IPS-NIHi11 (cell line): ENCODE measurements at regions not wholly inside any gene's neighbourhood (a gene's known extent, or its start where the extent isn't known, plus 50 kb on each side); places are given as distances from the start of the nearest gene placed in this dataset.
"Not testable (repeated sequence)": the region's sequence is repeated elsewhere in the genome, so short reads cannot be mapped to it uniquely, and the experiment has no call there.

Source experiments
- DNase-seq: peaks from one replicate; pipeline ENCODE4 v3.0.0; 2012; ENCODE audit warnings: mixed read lengths, low spot score

DNA sequence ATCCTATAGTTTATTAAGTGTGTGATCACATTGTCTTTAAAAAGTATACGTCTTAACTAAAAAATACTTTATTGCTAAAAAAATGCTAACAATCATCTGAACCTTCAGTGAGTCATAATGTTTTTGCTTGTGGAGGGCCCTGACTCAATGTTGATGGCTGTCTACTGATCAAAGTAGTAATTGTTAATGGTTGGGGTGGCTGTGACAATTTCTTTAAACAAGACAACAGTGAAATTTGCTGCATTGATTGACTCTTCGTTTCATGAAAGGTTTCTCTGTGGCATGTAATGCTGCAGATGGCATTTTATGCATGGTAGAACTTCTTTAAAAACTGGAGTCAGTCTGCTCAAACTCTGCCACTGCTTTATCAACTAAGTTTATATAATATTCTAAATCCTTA is 101.4 kb upstream of the IL15 start:
- DNase-seq = no peak

DNA sequence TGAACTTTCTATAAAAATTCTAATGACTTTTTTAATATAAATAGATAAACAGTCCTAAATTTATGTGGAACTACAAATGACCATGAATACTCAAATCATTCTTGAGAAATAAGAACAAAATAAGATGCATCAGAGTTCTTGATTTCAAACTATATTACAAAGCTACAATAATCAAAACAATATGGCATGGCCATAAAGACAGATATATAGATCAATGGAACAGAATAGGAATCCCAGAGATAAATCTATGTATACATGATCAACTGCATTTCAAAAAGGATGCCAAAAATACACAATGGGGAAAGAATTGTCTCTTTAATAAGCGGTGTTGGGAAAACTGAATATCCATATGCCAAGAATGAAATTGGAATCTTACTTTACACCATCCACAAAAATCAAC is 98.4 kb upstream of the IL15 start:
- no peak for DNase-seq

DNA sequence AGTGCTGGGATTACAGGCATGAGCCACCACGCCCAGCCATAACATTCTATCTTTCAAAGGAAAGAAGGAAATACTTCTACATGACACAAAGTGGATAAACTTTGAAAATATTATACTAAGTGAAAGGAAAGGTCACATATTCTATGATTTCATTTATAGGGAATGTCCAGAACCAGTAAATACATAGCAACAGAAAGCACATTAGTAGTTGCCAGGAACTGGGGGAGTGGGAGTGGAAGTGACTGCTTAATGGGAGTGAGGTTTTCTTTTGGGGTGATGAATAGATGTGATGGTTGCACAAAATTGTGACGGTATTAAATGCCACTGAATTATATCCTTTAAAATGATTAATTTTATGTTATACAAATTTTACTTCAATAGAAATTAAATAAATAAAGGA is 95.7 kb upstream of the IL15 start:
- no peak for DNase-seq

DNA sequence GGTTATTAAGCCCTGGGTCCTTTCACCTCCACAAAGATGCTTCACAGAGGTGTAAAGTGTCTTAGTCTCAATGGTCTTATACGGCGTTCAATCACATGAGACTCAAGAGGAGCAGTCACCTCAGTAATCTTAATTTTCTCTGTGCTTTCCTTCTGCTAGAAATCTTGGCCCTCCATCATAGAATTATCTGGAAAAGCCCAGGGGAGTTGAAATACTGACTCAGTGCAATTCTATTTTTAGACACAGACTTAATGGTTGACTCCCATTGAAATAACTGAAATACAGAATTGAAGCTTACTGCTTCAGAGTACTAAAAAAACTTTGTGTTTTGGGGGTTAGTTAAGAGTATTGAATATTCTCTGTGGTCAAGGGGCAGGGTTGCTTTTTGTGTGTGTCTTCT is 94.5 kb upstream of the IL15 start:
- no peak for DNase-seq

DNA sequence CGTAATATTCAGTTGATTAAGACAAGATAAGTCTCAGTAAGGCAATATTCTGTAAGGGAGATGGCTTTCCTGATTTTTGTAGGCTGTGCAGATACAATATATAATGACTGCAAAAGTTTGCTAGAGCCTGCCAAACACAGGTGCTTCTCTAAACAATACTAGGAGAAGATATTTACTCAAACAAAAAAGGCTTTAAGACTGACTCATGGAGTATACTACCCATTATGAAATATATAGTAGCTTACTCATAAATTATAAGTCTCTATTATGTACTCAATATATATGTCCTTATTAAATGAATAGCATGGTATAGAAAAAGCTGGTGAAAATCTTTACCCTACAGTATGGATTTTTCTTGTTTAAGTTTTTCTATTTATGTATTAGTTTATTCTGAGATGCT is 93.2 kb upstream of the IL15 start:
- DNase-seq = no peak

DNA sequence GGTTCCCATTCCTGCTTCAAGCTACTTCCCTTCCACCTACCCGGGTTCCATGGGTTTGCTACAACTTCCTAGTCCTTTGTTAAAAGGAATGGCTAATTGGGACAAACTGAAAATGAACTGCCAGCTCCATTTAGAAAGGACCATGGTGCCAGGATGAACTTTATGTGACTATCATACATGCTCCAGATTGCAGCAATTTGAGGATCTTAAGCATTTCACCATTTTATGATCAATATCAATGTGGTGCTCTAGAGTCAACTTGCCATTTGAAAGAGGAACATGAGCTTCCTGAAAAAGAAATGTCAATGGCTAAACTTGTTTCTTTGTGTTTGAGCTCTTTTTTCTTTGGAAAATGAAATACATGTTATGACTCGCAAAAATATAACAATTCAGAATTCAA is 92.7 kb upstream of the IL15 start:
- no peak for DNase-seq

DNA sequence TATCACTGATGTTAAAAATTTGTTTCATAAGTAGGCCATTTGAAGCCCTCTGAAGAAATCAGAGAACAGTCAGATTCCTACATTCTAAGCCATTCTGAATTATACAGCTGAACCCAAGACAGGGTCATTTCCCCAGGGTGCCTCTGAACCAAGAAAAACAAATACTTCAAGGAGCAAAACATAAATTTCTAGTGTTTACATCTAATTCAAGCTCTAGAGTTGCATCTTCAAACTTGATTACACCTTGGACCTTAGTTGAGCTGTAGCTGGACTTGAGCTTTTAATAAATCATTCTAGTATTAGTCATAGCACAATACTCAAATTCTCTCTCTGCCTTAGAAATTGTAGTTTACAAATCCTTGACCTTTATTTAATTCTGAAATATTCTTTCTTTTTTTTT is 87.6 kb upstream of the IL15 start:
- no peak for DNase-seq

DNA sequence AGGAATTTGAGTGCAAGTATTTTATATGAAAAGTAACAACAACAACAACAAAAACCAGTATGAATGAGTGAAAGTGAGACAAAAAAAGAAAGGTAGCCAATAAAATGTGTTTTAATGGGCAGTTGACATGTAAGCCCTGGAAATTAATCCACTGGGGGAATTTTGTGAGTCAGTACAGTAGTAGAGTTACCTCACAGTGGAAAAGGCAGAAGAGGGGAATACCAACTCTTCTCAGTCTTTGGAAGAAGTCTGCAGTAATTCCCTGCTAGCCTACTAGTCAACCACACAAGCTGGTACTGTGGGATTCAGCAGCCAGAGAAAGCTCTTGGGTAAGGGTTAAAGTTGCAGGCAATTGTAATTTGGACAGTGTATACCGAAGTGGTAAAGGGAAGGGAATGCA is 76.3 kb upstream of the IL15 start:
- no peak for DNase-seq

DNA sequence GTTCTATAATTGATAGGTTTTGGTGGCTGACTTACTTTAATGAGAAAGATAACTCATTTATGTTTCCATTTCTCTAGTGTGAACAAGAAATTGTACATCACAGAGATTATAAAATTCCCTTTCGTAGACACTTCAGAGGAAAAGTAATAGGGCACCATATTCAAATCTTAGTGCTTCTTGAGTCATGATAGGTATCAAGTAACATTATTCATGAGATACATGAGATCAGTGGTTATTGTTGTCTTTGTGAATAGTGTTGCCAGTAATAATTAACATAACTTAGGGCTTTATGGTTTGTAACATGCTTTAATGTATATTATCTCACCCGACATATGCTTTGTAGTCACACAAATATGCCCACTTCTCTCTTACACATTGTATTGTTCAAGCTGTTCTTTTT is 73.7 kb upstream of the IL15 start:
- no peak for DNase-seq

DNA sequence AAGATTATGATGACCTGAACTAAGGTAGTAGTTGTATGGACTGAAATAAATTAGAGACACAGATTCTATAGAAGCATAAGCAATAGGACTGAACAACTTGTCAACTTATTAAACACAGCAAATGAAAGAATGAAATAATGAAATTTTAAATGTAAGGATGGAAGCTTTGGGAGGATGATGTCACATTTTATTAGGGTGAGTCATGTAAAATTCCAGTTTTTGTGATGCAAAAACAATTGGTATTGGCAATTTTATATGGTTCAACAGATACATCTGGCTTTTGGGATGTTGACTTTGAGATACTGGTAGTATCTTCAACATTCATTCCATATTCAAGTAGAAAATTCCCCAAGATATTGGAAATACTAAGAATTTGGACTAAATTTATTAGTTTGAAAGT is 72.7 kb upstream of the IL15 start:
- DNase-seq = no peak

DNA sequence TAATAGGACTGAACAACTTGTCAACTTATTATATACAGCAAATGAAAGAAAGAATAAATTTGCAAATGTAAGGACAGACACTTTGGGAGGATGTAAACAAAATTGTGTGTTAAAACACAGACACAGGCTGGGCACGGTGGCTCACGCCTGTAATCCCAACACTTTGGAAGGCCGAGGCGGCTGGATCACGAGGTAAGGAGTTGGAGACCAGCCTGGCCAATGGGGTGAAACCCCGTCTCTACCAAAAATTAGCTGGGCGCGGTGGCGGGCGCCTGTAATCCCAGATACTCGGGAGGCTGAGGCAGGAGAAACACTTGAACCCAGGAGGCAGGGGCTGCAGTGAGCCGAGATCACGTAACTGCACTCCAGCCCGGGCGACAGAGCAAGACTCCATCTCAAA is 71.4 kb upstream of the IL15 start:
- not testable (repeated sequence) for DNase-seq

DNA sequence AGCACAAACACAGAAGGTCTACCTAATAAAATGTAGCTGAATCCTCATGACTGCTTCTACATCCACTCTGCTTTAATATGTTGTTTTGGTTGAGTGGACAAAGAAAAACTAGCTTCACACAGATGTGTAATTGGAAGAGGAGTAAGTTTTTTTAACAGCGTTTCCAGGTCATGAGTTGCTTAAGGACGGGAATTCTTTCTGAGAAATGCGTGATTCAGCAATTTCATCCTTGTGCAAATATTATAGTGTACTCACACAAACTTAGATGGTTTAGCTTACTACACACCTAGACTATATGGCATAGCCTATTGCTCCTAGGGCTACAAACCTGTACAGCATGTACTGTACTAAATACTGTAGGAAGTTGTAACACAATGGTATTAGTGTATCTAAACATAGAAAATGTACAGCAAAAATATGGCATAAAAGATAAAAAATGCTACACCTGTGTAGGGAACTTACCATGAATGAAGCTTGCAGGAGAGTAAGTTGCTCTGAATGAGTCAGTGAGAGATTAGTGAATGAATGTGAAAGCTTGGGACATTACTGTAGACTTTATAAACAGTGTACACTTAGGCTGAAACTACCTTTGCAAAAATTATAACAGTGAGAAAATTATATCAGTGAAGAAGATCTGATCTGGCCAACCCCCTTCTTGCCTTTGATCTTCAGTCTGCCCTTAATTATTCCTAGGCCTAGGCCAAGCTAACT is 70.8 kb upstream of the IL15 start:
- DNase-seq = no peak

DNA sequence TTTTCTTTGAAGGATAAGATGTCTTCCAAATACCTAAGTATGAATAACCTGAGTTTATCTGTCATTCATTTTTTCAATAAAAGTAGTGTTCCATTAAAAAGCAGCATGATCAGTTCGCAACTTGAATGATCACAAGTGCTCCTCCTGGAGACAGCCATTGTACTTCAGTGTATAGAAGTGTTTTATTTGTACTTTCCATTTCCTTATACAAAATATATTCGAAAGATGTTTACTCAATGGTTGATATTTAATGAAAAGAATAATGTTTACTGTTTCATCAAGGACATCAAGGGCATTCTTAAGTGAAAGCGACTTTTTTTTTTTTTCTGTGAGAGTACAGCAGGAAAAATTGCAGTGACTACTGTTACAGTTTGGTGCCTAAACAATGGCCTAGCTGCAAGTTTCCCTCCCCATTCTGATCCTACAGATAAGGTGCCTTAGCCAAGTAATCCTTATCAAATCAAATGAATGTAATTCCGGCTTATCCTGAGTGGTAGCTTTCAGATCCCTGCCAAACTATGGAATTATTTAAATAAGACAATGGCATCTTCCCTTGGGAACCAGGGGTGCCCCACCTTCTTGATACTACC is 69.0 kb upstream of the IL15 start:
- no peak for DNase-seq

DNA sequence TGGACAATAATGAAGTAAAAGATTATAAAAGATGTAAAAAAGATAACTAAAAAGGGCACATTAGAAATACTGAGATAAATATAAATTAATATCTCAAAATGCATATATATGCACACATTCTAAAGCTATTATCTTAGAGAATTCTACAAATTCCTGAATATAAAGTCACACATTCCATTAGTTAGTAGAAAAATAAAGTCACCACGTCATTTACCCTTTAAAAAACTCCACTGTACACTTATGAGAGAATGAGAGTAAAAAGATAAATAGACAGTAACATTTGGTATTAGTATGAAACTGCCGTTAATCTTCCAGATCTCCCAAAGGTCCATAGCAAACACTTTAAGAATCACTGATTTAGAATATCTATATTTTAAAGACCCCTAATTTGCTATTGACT is 67.2 kb upstream of the IL15 start:
- no peak for DNase-seq

DNA sequence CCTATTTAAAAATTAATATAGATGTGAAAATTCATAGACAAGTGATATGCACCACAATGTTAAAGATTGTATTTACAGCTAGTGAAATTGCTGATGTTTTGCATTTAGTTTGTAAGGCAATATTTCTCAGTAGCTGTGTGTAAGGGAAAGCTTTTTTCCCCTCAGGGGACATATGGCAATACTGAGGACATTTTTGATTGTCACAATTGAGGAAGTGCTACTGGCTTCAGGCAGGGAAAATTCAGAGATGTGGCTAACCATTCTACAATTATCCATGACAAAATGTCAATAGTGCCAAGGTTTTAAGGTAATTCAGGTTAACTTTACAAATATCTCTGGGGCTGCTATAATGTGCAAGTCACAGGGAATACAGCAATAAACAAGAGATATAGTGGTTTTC is 66.1 kb upstream of the IL15 start:
- DNase-seq = no peak

DNA sequence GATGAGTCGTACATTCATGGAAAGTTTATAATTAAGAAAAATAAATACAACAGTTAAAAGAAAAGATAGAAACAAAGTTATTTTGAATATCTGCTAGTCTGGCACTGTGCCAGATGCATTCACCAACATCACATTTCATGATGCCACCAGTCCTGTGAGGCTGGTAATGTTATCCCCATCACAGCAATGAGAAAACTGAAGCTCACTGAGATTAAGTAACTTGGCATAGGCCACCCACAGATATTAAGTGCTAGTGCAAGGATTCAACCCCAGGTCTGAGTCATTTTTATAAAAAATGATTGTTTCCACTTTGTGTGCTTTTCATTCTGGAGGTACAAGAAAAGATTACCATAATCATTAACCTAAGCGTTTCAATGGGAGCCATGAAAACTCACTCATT is 65.0 kb upstream of the IL15 start:
- DNase-seq = no peak

DNA sequence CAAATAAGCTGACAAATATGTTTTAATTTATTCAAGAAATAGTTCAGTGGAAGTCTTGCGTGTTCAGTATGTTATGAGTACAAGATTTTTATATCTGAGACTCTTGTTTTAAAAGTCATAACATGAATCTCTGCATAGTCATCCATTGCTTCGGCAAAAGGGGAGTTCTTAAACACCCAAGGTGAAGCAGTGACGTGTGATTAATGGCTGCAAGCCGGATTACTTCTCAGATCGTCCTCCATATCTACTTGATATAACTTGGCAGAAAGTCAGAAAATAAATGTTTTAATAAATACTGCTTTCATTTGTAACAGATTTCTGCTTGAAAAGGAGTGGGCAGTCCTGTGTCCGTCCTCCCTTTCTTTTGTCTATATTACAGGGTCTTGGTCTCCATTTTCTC is 64.6 kb upstream of the IL15 start:
- no peak for DNase-seq

DNA sequence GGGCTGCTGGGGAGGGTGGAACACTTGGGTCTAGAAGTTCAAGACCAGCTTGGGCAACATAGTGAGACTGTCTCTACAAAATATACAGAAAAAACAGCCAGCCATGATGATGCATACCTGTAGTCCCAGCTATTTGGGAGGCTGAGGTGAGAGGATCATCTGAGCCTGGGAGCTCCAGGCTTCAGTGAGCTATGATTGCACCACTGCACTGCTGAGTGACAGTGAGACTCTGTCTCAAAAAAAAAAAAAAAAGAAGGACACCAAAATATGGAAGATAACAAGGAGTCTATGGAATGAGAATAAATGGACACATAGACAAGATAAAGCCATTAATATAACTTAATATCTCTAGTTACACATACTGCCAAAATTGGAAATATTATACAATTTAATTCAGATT is 62.7 kb upstream of the IL15 start:
- no peak for DNase-seq

DNA sequence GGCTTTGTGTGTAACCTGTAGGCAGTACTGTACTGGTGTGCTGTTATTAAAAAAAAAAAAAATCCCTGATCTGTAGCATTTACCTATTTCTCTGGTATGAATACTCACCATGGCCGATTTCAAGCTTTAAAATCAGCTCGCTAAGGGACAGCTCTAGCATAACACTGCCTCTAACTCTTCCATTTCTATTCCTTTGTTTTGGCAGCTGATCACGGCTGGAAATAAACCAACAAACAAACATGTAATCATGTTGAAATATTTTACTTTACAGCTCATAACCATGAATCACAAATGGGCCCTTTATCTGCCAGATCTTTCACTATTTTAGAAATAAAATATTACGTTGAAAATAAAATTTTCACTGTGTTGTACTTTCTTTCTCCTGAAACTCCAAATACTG is 60.5 kb upstream of the IL15 start:
- no peak for DNase-seq

DNA sequence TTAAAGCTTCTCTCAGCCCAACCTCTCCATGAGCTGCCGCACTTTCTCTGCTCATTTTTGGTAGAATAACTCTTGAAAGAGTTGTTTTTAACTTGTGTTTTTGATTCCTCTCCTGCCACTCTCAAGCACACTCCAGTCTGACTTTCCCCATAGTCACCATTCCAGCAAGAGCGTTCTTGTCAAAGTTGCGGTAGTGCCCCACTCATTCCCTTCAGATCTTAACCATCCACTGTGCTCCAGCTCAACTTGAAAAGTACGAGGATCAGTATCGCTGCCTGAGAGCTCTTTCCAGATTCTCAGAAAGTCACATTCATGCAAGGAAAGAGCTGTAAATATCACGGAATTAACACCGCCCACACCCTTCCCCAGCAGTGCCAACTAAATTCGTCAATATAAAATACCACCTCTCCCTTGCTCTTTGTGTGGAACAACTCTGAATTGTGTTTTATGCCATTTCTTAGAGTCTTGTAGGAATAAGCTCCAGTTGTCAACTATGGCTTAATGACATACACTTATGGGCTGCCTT is 59.7 kb upstream of the IL15 start:
- no peak for DNase-seq

DNA sequence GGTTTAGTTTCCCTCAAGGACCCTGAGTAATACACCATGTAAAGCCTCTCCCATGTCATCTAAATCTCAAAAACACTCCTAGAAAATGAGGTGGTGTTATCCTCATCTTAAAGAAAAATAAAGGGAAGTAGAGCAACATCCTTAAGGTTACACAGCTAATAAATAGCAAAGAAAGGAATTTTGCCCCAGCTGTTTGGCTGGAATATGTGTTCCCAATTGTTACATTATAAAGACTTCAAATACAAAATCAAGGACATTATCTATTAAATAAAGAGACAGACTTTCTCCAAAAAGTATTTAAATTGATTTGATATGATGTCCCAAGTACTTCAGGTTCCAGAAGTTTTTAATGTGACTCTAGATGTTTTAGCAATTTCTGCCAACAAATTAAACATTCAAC is 57.9 kb upstream of the IL15 start:
- DNase-seq = no peak

DNA sequence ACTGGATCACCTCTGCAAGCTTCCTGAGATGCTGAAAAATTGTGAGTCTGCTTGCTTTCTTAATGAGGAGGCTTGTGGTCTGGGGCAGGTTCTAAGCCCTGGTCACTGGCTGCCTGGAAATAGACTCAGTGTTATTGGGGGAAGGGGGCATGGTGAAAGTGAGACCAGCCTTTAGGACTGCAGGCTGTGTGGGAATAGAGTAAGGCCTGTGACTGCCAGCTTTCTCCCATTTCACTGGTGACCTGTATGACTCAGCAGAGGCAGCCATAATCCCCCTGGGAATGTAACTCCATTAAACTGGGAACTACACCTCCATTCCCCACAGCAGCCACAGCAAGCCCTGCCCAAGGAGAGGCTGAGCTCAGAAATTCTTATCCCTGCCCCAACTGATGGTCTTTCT is 55.9 kb upstream of the IL15 start:
- DNase-seq = no peak
